ENCODE measurements at regions not wholly inside any gene's neighbourhood (a gene's known extent, or its start where the extent isn't known, plus 50 kb on each side); places are given as distances from the start of the nearest gene placed in this dataset.
A peak's percentile ranks its signal among the peaks of the same experiment; 100 is the strongest.

GRCh38 chr12:126551869-126552268, 1486.6 kb downstream of the AACS start:
- DNase-seq (ENCODE audit: low read depth), result no peak

GRCh38 chr12:126554625-126555024, 1489.4 kb downstream of the AACS start:
- no peak for DNase-seq (ENCODE audit: low read depth)

DNA sequence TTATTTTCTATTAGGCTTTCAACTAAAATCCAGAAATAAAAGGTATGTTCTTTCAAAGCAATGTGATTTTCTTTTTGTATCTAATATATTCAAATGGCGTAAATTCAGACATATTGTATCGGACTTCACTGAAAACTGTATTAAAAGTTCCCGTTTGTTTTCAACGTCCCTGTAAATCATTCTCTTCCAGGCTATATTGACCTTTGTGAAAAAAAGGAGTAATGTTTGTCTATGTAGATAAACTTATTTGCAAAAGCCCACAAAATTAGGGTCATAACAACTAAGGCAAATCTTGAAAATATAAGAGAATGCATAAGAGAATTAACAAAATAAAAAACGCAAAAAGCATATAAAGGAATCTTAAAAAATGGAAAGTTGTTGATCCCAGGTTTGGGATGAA, 1492.4 kb downstream of the AACS start:
- no peak for DNase-seq (ENCODE audit: low read depth)

DNA sequence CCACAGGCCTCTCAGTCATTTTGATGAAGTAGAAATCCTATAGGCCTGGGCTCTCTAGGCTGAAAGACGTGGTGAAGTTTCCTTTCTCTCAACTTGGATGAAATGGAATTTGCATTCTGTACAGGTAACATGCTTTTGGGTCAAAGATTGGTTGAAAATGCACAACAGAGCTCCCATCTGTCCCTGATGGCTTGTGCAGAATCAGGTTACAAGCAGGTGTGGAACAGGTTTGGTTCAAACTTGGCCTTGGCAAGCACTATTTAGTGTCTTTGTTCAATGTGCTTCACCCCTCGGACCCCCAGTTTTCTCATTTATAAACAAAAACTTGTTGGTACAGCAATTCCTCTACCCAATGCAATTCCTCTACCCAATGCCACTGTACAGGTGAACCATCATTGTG, 1493.0 kb downstream of the AACS start:
- DNase-seq (ENCODE audit: low read depth), result no peak

GRCh38 chr12:126558810-126559209, 1493.6 kb downstream of the AACS start:
- DNase-seq (ENCODE audit: low read depth), result no peak

GRCh38 chr12:126567016-126567415, 1501.8 kb downstream of the AACS start:
- no peak for DNase-seq (ENCODE audit: low read depth)

- no peak for DNase-seq (ENCODE audit: low read depth)
Observed at GRCh38 chr12:126569706-126570105, 1504.5 kb downstream of the AACS start.

GRCh38 chr12:126570566-126570965, 1505.3 kb downstream of the AACS start:
- no peak for DNase-seq (ENCODE audit: low read depth)

DNA sequence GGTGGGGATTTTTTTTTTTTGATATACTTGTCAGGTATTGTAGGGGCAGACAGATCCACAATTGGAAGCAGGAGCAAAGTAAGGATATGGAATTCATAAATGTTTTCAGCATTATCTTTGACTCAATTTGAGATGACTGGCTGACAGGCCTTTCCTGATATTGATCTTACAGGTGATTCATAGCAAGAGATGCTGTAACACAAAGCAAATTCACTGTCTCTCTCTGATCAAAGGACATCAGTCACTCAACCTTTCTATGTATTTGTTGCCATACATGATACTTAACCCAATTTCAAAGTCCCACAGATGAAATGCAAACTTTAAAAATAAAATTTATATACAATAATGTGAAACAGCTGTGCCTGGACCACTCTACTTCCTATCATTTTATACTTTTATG, 1506.9 kb downstream of the AACS start:
- DNase-seq (ENCODE audit: low read depth), result no peak

- no peak for DNase-seq (ENCODE audit: low read depth)
Observed at GRCh38 chr12:126581655-126582054, 1516.4 kb downstream of the AACS start.

DNA sequence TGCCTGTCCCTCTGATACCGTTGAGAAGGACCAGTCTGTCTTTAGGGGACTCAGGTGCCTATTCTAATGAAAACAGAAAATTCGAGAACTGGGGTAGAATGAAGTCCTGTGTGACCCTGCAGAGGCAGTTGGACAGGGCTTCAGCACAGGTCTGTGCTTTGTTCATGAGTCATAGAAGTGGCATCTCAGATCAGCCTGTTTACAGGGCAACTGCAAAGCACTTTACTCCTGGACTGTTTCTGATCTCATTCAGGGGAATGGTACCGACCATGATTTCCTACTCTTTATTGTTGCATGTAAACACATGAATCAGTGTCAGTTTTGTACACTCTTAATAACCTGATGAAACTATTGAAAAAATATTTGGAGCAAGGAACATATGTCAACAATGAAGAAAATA, 1517.0 kb downstream of the AACS start:
- DNase-seq (ENCODE audit: low read depth), result peak; percentile 60

DNA sequence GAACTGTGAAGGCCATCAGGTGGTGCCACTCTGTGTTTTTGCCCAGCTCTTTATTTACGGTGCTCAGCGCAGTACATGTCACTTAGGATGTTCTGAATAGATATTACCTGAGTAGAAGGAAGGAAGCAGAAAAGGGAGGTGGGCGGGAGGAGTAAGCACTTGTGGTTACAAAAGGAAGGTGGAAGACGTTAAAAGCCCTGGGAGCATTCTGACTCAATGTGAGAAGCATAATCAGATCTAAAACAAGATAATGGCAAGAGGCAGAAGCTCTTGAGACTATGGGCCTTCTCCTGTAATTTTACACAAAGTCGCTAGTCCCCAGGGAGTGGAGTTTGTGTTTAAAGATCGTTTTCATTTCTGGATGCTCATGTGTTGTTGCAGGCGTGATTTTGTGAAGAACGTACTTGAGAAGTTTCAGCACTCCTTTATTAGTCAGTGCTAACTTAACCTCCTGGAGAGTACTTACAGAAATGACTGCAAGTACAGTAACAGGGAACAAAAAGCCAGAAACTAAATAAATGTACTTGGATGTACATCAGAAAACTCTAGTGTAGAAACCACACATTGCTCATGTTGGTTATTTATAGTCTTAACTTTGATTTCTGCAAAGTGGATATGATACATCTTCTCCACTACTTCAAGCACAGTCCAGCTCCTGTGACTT, 1523.5 kb downstream of the AACS start:
- peak; percentile 46 for DNase-seq (ENCODE audit: low read depth)

GRCh38 chr12:126591533-126591932, 1526.3 kb downstream of the AACS start:
- DNase-seq (ENCODE audit: low read depth), result no peak

DNA sequence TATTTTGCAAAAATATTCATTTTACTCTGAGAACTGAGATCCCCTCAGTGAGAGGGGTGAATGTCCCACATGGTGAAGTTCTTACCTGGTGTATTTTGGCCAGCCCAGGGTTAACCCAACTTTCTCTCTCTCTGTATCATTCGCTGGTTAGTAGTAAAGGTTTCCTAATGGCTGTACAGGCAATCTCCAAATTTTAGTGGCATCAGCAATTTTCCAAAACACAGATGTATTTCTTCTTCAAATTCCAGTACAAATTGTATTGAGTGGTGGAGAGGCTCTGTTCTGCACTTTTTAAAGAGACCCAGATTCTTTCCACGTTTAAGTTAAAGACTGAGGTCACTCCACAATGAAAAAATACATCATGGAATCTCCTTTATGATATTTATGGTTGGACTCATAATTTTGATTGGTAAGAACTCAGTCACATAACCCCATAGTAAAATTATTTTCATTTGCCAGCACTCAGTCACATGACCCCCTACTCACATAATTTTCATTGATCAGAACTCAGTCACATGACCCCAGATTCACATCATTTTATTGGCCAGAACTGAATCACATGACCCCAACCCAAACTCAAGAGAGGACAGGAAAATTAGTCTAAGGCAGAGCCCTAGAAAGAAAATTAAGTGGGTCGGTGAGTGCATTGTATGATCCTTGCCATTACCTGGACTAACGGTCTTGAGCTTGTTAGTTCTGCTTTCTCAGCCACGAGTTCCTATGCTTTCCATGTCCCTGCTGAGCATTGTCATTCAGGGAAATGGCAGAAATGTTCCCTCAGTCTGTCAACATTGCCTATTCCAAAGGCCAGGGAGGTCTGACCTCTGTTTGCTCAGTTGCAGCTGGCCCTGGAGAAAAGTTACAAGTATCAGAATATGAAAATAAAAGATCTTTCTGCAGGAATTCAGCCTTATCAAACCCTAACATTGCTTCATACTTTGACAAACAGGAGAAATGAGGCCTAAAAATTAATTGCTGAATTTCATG, 1536.2 kb downstream of the AACS start:
- no peak for DNase-seq (ENCODE audit: low read depth)

- no peak for DNase-seq (ENCODE audit: low read depth)
Observed at GRCh38 chr12:126602612-126603011, 1537.4 kb downstream of the AACS start.

- no peak for DNase-seq (ENCODE audit: low read depth)
Observed at GRCh38 chr12:126607157-126607556, 1541.9 kb downstream of the AACS start.

DNA sequence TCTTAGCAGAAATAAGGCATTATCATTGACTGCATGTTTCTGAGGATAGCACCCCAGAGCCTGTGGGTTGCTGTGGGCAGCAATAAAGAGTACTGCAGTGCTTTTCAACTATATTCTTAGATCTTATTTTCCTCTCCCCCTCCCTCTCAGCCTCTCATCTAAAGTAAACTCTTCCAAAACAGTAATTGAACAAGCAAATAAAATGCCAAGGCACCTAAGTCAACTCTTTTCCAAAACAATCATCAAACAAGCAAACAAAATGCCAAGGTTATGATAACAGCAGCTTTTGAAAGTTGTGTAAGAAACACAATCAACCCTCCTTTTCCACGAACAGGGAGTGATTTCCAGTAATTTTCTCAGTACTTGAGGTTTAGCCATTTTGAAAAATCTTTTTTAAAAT, 1542.6 kb downstream of the AACS start:
- DNase-seq (ENCODE audit: low read depth), result no peak

GRCh38 chr12:126608607-126609175, 1543.5 kb downstream of the AACS start:
- no peak for DNase-seq (ENCODE audit: low read depth)

DNA sequence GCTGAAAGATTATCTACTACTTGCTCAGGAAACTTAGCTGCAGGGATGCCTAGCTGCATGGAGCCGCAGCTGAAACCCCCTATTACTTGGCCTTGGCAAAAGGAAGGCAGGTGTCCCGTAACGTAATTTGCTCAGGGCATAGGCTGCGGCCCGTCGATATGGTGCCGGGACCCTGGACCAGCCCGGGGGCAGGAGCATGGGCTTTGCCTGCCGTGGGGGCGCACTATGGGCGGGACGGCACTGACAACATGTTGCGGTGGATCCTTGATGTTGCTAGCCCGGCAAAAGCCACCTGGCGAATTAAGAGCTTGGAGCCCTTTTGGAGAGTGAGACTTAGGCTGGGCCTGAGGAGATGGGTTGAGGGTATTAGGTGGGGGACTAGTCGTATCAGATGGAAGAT, 1551.2 kb downstream of the AACS start:
- DNase-seq (ENCODE audit: low read depth), result no peak

- DNase-seq (ENCODE audit: low read depth), result peak; percentile 39
Observed at GRCh38 chr12:126617312-126617711, 1552.1 kb downstream of the AACS start.

GRCh38 chr12:126627596-126627995, 1562.4 kb downstream of the AACS start:
- no peak for DNase-seq (ENCODE audit: low read depth)

GRCh38 chr12:126636821-126637220, 1571.6 kb downstream of the AACS start:
- no peak for DNase-seq (ENCODE audit: low read depth)

Measured in HT1080 (cell line).